ENCODE measurements at regions not wholly inside any gene's neighbourhood (a gene's known extent, or its start where the extent isn't known, plus 50 kb on each side); places are given as distances from the start of the nearest gene placed in this dataset.

DNA sequence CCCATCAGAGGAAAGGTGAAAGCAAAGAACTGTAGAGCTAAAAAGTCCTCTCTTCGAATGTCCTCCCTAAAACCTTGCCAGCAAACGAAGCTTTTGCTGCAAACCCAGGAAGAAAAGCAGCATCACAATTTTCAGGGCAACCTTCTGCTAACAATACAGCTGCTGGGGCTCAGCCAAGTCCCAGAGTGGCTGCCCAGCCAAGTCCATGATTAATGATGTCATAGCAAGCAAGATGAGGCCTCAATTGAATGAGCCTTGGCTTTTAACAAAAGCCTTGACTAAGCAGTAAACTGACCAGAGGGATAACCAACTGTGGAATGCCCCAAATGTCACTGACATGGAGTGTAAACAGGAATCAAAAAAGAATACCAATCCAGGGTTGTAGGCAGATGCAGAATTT lies 342.7 kb downstream of the PMP22 start:
- TF ChIP-seq EZH2 (IDR thresholded peaks at IDR 0.05; ENCODE audit: borderline replicate concordance, low read length), result no peak
- TF ChIP-seq, protein P1, sequence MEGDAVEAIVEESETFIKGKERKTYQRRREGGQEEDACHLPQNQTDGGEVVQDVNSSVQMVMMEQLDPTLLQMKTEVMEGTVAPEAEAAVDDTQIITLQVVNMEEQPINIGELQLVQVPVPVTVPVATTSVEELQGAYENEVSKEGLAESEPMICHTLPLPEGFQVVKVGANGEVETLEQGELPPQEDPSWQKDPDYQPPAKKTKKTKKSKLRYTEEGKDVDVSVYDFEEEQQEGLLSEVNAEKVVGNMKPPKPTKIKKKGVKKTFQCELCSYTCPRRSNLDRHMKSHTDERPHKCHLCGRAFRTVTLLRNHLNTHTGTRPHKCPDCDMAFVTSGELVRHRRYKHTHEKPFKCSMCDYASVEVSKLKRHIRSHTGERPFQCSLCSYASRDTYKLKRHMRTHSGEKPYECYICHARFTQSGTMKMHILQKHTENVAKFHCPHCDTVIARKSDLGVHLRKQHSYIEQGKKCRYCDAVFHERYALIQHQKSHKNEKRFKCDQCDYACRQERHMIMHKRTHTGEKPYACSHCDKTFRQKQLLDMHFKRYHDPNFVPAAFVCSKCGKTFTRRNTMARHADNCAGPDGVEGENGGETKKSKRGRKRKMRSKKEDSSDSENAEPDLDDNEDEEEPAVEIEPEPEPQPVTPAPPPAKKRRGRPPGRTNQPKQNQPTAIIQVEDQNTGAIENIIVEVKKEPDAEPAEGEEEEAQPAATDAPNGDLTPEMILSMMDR (IDR thresholded peaks at IDR 0.05; ENCODE audit: low read length), result no peak
